Hippocampal formation (tissue), 2 donors: ENCODE measurements at regions not wholly inside any gene's neighbourhood (a gene's known extent, or its start where the extent isn't known, plus 50 kb on each side); places are given as distances from the start of the nearest gene placed in this dataset.
"Not testable (repeated sequence)": the region's sequence is repeated elsewhere in the genome, so short reads cannot be mapped to it uniquely, and the experiment has no call there.

Experiments used
- DNase-seq, 2 donors: peaks; one replicate each; lab custom pipeline; 2025; lab: John Stamatoyannopoulos, UW

- no peak for DNase-seq
These were observed 128.8 kb upstream of the MAP3K1 start for GRCh38 chr5:56686337-56687195.

GRCh38 chr5:56685503-56686217, 129.7 kb upstream of the MAP3K1 start:
- DNase-seq, result no peak

GRCh38 chr5:56684159-56684558, 131.2 kb upstream of the MAP3K1 start:
- DNase-seq, result no peak

GRCh38 chr5:56683733-56684132, 131.6 kb upstream of the MAP3K1 start:
- DNase-seq, result no peak

GRCh38 chr5:56683281-56683680, 132.1 kb upstream of the MAP3K1 start:
- no peak for DNase-seq

GRCh38 chr5:56681346-56681745, 134.0 kb upstream of the MAP3K1 start:
- DNase-seq, result no peak

- DNase-seq, result no peak
These were observed 134.6 kb upstream of the MAP3K1 start for GRCh38 chr5:56680731-56681130.

GRCh38 chr5:56677690-56678305, 137.6 kb upstream of the MAP3K1 start:
- DNase-seq, result no peak

- no peak for DNase-seq
These were observed 139.1 kb upstream of the MAP3K1 start for GRCh38 chr5:56676091-56676768.

- no peak for DNase-seq
These were observed 140.9 kb upstream of the MAP3K1 start for GRCh38 chr5:56674441-56674840.

- peak in 1 of 2 donors; percentile 9 for DNase-seq
These were observed 142.2 kb upstream of the MAP3K1 start for GRCh38 chr5:56673171-56673570.

- DNase-seq, result no peak
These were observed 143.8 kb upstream of the MAP3K1 start for GRCh38 chr5:56671571-56671970.

- DNase-seq, result no peak
These were observed 144.4 kb upstream of the MAP3K1 start for GRCh38 chr5:56670916-56671315.

GRCh38 chr5:56669534-56670483, 145.5 kb upstream of the MAP3K1 start:
- DNase-seq, result peak; percentile 6 to 9

- DNase-seq, result no peak
These were observed 146.4 kb upstream of the MAP3K1 start for GRCh38 chr5:56668996-56669395.

GRCh38 chr5:56667692-56668091, 147.7 kb upstream of the MAP3K1 start:
- DNase-seq, result no peak

- DNase-seq, result no peak
These were observed 148.4 kb upstream of the MAP3K1 start for GRCh38 chr5:56666901-56667300.

GRCh38 chr5:56665117-56665516, 150.2 kb upstream of the MAP3K1 start:
- DNase-seq, result not testable (repeated sequence)

GRCh38 chr5:56664025-56664424, 151.3 kb upstream of the MAP3K1 start:
- no peak for DNase-seq

- no peak for DNase-seq
These were observed 151.8 kb upstream of the MAP3K1 start for GRCh38 chr5:56663523-56663922.

- no peak for DNase-seq
These were observed 152.5 kb upstream of the MAP3K1 start for GRCh38 chr5:56662893-56663292.
